ENCODE measurements at regions not wholly inside any gene's neighbourhood (a gene's known extent, or its start where the extent isn't known, plus 50 kb on each side); places are given as distances from the start of the nearest gene placed in this dataset.

GRCh38 chr5:12772276-12772675 is 868.0 kb upstream of the CTNND2 start:
- no peak for DNase-seq
- H3K4me3 ChIP-seq, result no peak overlapping the region
- no peaks in the 10 kb centered on the region for H3K27me3 ChIP-seq
- no peaks in the 10 kb centered on the region for H3K9me3 ChIP-seq
- H3K36me3 ChIP-seq, result no peaks in the 10 kb centered on the region

GRCh38 chr5:12759377-12759776 is 855.1 kb upstream of the CTNND2 start:
- H3K36me3 ChIP-seq, result no peaks in the 10 kb centered on the region
- no peaks in the 10 kb centered on the region for H3K27me3 ChIP-seq
- H3K9me3 ChIP-seq, result no peaks in the 10 kb centered on the region
- H3K4me3 ChIP-seq, result no peak overlapping the region
- no peak for DNase-seq

GRCh38 chr5:12757035-12757434 is 852.8 kb upstream of the CTNND2 start:
- no peaks in the 10 kb centered on the region for H3K27me3 ChIP-seq
- no peak for DNase-seq
- no peaks in the 10 kb centered on the region for H3K9me3 ChIP-seq
- H3K4me3 ChIP-seq, result no peak overlapping the region
- H3K36me3 ChIP-seq, result no peaks in the 10 kb centered on the region

- Histone ChIP-seq H3K27me3 (no peaks in the 10 kb centered on the region), H3K4me3 (no peak overlapping the region), H3K36me3 (no peaks in the 10 kb centered on the region), H3K9me3 (no peaks in the 10 kb centered on the region)
- no peak for DNase-seq
These were observed 841.3 kb upstream of the CTNND2 start for GRCh38 chr5:12745537-12745936.

- no peaks in the 10 kb centered on the region for H3K9me3 ChIP-seq
- no peak for DNase-seq
- H3K27me3 ChIP-seq, result no peaks in the 10 kb centered on the region
- no peaks in the 10 kb centered on the region for H3K36me3 ChIP-seq
- H3K4me3 ChIP-seq, result no peak overlapping the region
These were observed 839.3 kb upstream of the CTNND2 start for GRCh38 chr5:12743582-12743981.

- H3K9me3 ChIP-seq, result no peaks in the 10 kb centered on the region
- H3K27me3 ChIP-seq, result no peaks in the 10 kb centered on the region
- H3K4me3 ChIP-seq, result no peak overlapping the region
- DNase-seq, result no peak
- H3K36me3 ChIP-seq, result no peaks in the 10 kb centered on the region
These were observed 826.1 kb upstream of the CTNND2 start for GRCh38 chr5:12730354-12730753.

GRCh38 chr5:12716664-12717063 is 812.4 kb upstream of the CTNND2 start:
- H3K36me3 ChIP-seq, result no peaks in the 10 kb centered on the region
- H3K4me3 ChIP-seq, result no peak overlapping the region
- DNase-seq, result no peak
- H3K27me3 ChIP-seq, result no peaks in the 10 kb centered on the region
- H3K9me3 ChIP-seq, result no peaks in the 10 kb centered on the region

GRCh38 chr5:12707560-12707959 is 803.3 kb upstream of the CTNND2 start:
- no peaks in the 10 kb centered on the region for H3K27me3 ChIP-seq

GRCh38 chr5:12704955-12705354 is 800.7 kb upstream of the CTNND2 start:
- Histone ChIP-seq H3K9me3 (no peaks in the 10 kb centered on the region), H3K36me3 (no peaks in the 10 kb centered on the region), H3K4me3 (no peak overlapping the region), H3K27me3 (no peaks in the 10 kb centered on the region; the same call in 1 of the 2 replicates)
- DNase-seq, result no peak

More at GRCh38 chr5:12707560-12707959, 803.3 kb upstream of the CTNND2 start:
- no peaks in the 10 kb centered on the region for H3K36me3 ChIP-seq
- no peak for DNase-seq
- no peak overlapping the region for H3K4me3 ChIP-seq
- H3K9me3 ChIP-seq, result no peaks in the 10 kb centered on the region

GRCh38 chr5:12703254-12703653 is 799.0 kb upstream of the CTNND2 start:
- H3K4me3 ChIP-seq, result no peak overlapping the region
- H3K27me3 ChIP-seq, result no peaks in the 10 kb centered on the region; the same call in 1 of the 2 replicates
- no peaks in the 10 kb centered on the region for H3K9me3 ChIP-seq
- no peak for DNase-seq
- H3K36me3 ChIP-seq, result no peaks in the 10 kb centered on the region

- no peak for DNase-seq
- H3K27me3 ChIP-seq, result no peaks in the 10 kb centered on the region
- no peak overlapping the region for H3K4me3 ChIP-seq
- no peaks in the 10 kb centered on the region for H3K9me3 ChIP-seq
- H3K36me3 ChIP-seq, result no peaks in the 10 kb centered on the region
These were observed 791.4 kb upstream of the CTNND2 start for GRCh38 chr5:12695651-12696050.

GRCh38 chr5:12691330-12691729 is 787.1 kb upstream of the CTNND2 start:
- no peaks in the 10 kb centered on the region for H3K9me3 ChIP-seq
- no peak overlapping the region for H3K4me3 ChIP-seq
- no peaks in the 10 kb centered on the region for H3K36me3 ChIP-seq
- H3K27me3 ChIP-seq, result no peaks in the 10 kb centered on the region
- no peak for DNase-seq

GRCh38 chr5:12690361-12690760 is 786.1 kb upstream of the CTNND2 start:
- H3K36me3 ChIP-seq, result no peaks in the 10 kb centered on the region
- H3K9me3 ChIP-seq, result no peaks in the 10 kb centered on the region
- no peak for DNase-seq
- H3K4me3 ChIP-seq, result no peak overlapping the region
- H3K27me3 ChIP-seq, result no peaks in the 10 kb centered on the region

GRCh38 chr5:12683249-12683648 is 779.0 kb upstream of the CTNND2 start:
- H3K9me3 ChIP-seq, result no peaks in the 10 kb centered on the region
- H3K27me3 ChIP-seq, result no peaks in the 10 kb centered on the region
- no peak for DNase-seq
- H3K4me3 ChIP-seq, result no peak overlapping the region
- H3K36me3 ChIP-seq, result no peaks in the 10 kb centered on the region

- H3K4me3 ChIP-seq, result no peak overlapping the region
- DNase-seq, result no peak
- no peaks in the 10 kb centered on the region for H3K27me3 ChIP-seq
- H3K9me3 ChIP-seq, result 0 out of 2 replicates have a peak, but pooled peaks cover 3% of the 10 kb centered on the region
- no peaks in the 10 kb centered on the region for H3K36me3 ChIP-seq
These were observed 775.5 kb upstream of the CTNND2 start for GRCh38 chr5:12679731-12680130.

GRCh38 chr5:12675959-12676358 is 771.7 kb upstream of the CTNND2 start:
- H3K9me3 ChIP-seq, result 0 out of 2 replicates have a peak, but pooled peaks cover 3% of the 10 kb centered on the region
- no peak overlapping the region for H3K4me3 ChIP-seq
- H3K27me3 ChIP-seq, result no peaks in the 10 kb centered on the region

GRCh38 chr5:12672141-12672540 is 767.9 kb upstream of the CTNND2 start:
- no peak for DNase-seq
- 0 out of 2 replicates have a peak, but pooled peaks cover 3% of the 10 kb centered on the region for H3K9me3 ChIP-seq
- H3K27me3 ChIP-seq, result no peaks in the 10 kb centered on the region
- H3K36me3 ChIP-seq, result no peaks in the 10 kb centered on the region
- H3K4me3 ChIP-seq, result no peak overlapping the region

More at GRCh38 chr5:12675959-12676358, 771.7 kb upstream of the CTNND2 start:
- H3K36me3 ChIP-seq, result no peaks in the 10 kb centered on the region
- no peak for DNase-seq

GRCh38 chr5:12669326-12669725 is 765.1 kb upstream of the CTNND2 start:
- Histone ChIP-seq H3K27me3 (no peaks in the 10 kb centered on the region), H3K9me3 (no peaks in the 10 kb centered on the region), H3K36me3 (no peaks in the 10 kb centered on the region), H3K4me3 (no peak overlapping the region)
- no peak for DNase-seq

- DNase-seq, result no peak
- no peaks in the 10 kb centered on the region for H3K36me3 ChIP-seq
- H3K27me3 ChIP-seq, result no peaks in the 10 kb centered on the region
- H3K9me3 ChIP-seq, result no peaks in the 10 kb centered on the region
- H3K4me3 ChIP-seq, result no peak overlapping the region
These were observed 764.3 kb upstream of the CTNND2 start for GRCh38 chr5:12668564-12668963.
